Tibial nerve (tissue), 4 donors: ENCODE measurements at regions not wholly inside any gene's neighbourhood (a gene's known extent, or its start where the extent isn't known, plus 50 kb on each side); places are given as distances from the start of the nearest gene placed in this dataset.
"Not testable (repeated sequence)": the region's sequence is repeated elsewhere in the genome, so short reads cannot be mapped to it uniquely, and the experiment has no call there.

Experiments
- DNase-seq, 2 donors: peaks; one replicate each; pipeline ENCODE4 v3.0.0-alpha.2; 2019; ENCODE audit warnings: low spot score in 2 of 2
- H3K27ac ChIP-seq, 4 donors: fragments of 200-600 bp; sonication (generic) in 3 of 4; one replicate each; pipeline ENCODE4 v1.5.1; 2017 to 2019; ENCODE audit warnings: mild to moderate bottlenecking in 1 of 4
- H3K27me3 ChIP-seq, 2 donors: fragments of 200-600 bp; sonication (generic) in 1 of 2; one replicate each; pipeline versions ENCODE4 v1.5.1 to v1.6.0; 2017 to 2019
- H3K36me3 ChIP-seq, 3 donors: fragments of 200-600 bp; sonication (generic); one replicate each; pipeline ENCODE4 v1.5.1; 2018 to 2019
- H3K4me1 ChIP-seq, 4 donors: fragments of 200-600 bp; sonication (generic) in 3 of 4; one replicate each; pipeline ENCODE4 v1.5.1; 2017 to 2019
- H3K4me3 ChIP-seq, 4 donors: fragments of 200-600 bp; sonication (generic) in 3 of 4; one replicate each; pipeline ENCODE4 v1.5.1; 2017 to 2019; ENCODE audit warnings: mild to moderate bottlenecking in 1 of 4, moderate library complexity in 1 of 4
- H3K9me3 ChIP-seq, 4 donors: fragments of 200-600 bp; sonication (generic) in 3 of 4; one replicate each; pipeline ENCODE4 v1.5.1; 2017 to 2019
- CTCF ChIP-seq, 5 experiments: fragments of 200-600 bp in 3 of 5; fragments of 450-650 bp in 2 of 5; sonication (generic) in 3 of 5; IDR thresholded peaks; one replicate each; pipeline ENCODE4 v1.5.1; 2016 to 2019; ENCODE audit warnings: antibody characterized with exemption in 5 of 5, mild to moderate bottlenecking in 3 of 5, moderate library complexity in 2 of 5
- EP300 ChIP-seq, 2 donors: sonication (generic); formaldehyde crosslinking; IDR thresholded peaks; one replicate each; pipeline ENCODE4 v1.6.1; 2017; ENCODE audit warnings: antibody characterized with exemption in 2 of 2, mild to moderate bottlenecking in 1 of 2
- POLR2A ChIP-seq, 2 donors: fragments of 450-650 bp; IDR thresholded peaks; one replicate each; pipeline ENCODE4 v1.6.1; 2017; ENCODE audit warnings: antibody characterized with exemption in 2 of 2, mild to moderate bottlenecking in 2 of 2, moderate library complexity in 2 of 2
- WGBS, 2 donors: methylation state at CpG; one replicate each; pipeline ENCODE4 v1.1.5; 2018; 5-methylcytosine and 5-hydroxymethylcytosine counted together

- peaks cover 0 to 13% (median 0%) of the 10 kb centered on the region in 4 donors for H3K9me3 ChIP-seq
- 91 to 92% methylated on average over 3 of the region's 3 CpGs for WGBS, 2 donors
- H3K27me3 ChIP-seq = no peaks in the 10 kb centered on the region
- no peak overlapping the region for H3K4me3 ChIP-seq
- H3K27ac ChIP-seq = no peak overlapping the region
- TF ChIP-seq CTCF (IDR thresholded peaks at IDR 0.05) (no peak), POLR2A (IDR thresholded peaks at IDR 0.05) (no peak), EP300 (IDR thresholded peaks at IDR 0.05) (no peak)
- H3K36me3 ChIP-seq = no peaks in the 10 kb centered on the region
- DNase-seq = no peak
- H3K4me1 ChIP-seq = no peaks in the 10 kb centered on the region
Observed at GRCh38 chr4:186871856-186872255, 148.2 kb upstream of the FAT1 start.

- H3K4me1 ChIP-seq, H3K4me3 ChIP-seq, H3K27ac ChIP-seq, H3K27me3 ChIP-seq, H3K36me3 ChIP-seq, DNase-seq: not testable (repeated sequence)
- 86 to 88% methylated on average over 1 of the region's 1 CpG for WGBS, 2 donors
- peaks cover 0 to 13% (median 0%) of the 10 kb centered on the region in 4 donors for H3K9me3 ChIP-seq
Observed at GRCh38 chr4:186873095-186873494, 149.4 kb upstream of the FAT1 start.

- WGBS, 2 donors = 55 to 68% methylated on average over 1 of the region's 1 CpG
- H3K9me3 ChIP-seq = peaks cover 0 to 13% (median 0%) of the 10 kb centered on the region in 4 donors
- H3K4me1 ChIP-seq = no peaks in the 10 kb centered on the region
- no peaks in the 10 kb centered on the region for H3K36me3 ChIP-seq
- no peak for DNase-seq
- TF ChIP-seq POLR2A (IDR thresholded peaks at IDR 0.05) = no peak
- TF ChIP-seq CTCF (IDR thresholded peaks at IDR 0.05) = no peak
- no peak for TF ChIP-seq EP300 (IDR thresholded peaks at IDR 0.05)
- no peak overlapping the region for H3K27ac ChIP-seq
- no peak overlapping the region for H3K4me3 ChIP-seq
- H3K27me3 ChIP-seq = no peaks in the 10 kb centered on the region
Observed at GRCh38 chr4:186875476-186875875, 151.8 kb upstream of the FAT1 start.

- DNase-seq = no peak
- TF ChIP-seq EP300 (IDR thresholded peaks at IDR 0.05) (no peak), CTCF (IDR thresholded peaks at IDR 0.05) (no peak), POLR2A (IDR thresholded peaks at IDR 0.05) (no peak)
- WGBS, 2 donors = 81 to 86% methylated on average over 6 of the region's 6 CpGs
- Histone ChIP-seq H3K4me3 (no peak overlapping the region), H3K27ac (no peak overlapping the region), H3K36me3 (no peaks in the 10 kb centered on the region), H3K27me3 (no peaks in the 10 kb centered on the region), H3K9me3 (peaks cover 0 to 13% (median 0%) of the 10 kb centered on the region in 4 donors), H3K4me1 (no peaks in the 10 kb centered on the region)
Observed at GRCh38 chr4:186876961-186877626, 153.4 kb upstream of the FAT1 start.

GRCh38 chr4:186878203-186878776 lies 154.6 kb upstream of the FAT1 start:
- no peak for TF ChIP-seq POLR2A (IDR thresholded peaks at IDR 0.05)
- no peak for TF ChIP-seq CTCF (IDR thresholded peaks at IDR 0.05)
- TF ChIP-seq EP300 (IDR thresholded peaks at IDR 0.05) = no peak
- H3K36me3 ChIP-seq = no peaks in the 10 kb centered on the region
- no peak overlapping the region for H3K4me3 ChIP-seq
- WGBS, 2 donors = 87% methylated on average over 2 of the region's 2 CpGs
- H3K9me3 ChIP-seq = peaks cover 0 to 4% (median 0%) of the 10 kb centered on the region in 4 donors
- no peak overlapping the region for H3K27ac ChIP-seq
- H3K27me3 ChIP-seq = no peaks in the 10 kb centered on the region
- no peaks in the 10 kb centered on the region for H3K4me1 ChIP-seq
- DNase-seq = no peak
